UCSD-AML1 (cell line): ENCODE measurements at regions not wholly inside any gene's neighbourhood (a gene's known extent, or its start where the extent isn't known, plus 50 kb on each side); places are given as distances from the start of the nearest gene placed in this dataset.
A peak's percentile ranks its signal among the peaks of the same experiment; 100 is the strongest.
"Not testable (repeated sequence)": the region's sequence is repeated elsewhere in the genome, so short reads cannot be mapped to it uniquely, and the experiment has no call there.

Source experiments
- DNase-seq: peaks from one replicate; lab custom pipeline; 2025; ENCODE audit not compliant: unreplicated experiment; lab: John Stamatoyannopoulos, UW

DNA sequence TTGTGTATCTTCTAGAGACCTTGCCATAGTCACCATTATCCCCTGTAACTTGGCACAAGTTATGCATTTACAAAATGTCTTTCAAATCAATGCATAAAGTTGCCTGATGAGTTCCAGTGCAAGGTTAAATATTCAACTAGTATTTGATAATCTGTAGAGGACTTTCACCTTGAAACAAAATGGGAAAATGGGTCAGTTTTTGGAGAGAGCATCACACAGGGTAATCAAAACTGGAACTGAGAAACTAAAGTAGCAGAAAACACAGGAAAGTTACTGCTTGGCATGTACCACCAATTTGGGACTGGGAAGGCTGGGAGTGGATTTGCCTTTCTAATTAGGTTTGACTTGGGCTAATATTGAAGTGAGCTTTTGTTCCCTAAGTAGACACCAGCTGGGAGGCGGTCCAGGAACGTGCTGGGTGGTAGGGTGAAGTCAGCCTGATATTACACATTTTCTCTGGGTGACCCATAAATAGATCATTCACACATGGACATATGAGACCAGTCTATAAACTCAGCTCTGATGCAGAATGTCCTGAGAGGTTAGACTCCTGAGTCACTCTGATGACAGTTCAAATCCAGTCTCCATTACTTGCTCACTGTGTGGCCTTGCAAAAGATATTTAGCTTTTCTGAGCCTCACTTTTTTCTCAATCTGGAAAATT, 152.3 kb downstream of the PCTP start:
- no peak for DNase-seq

DNA sequence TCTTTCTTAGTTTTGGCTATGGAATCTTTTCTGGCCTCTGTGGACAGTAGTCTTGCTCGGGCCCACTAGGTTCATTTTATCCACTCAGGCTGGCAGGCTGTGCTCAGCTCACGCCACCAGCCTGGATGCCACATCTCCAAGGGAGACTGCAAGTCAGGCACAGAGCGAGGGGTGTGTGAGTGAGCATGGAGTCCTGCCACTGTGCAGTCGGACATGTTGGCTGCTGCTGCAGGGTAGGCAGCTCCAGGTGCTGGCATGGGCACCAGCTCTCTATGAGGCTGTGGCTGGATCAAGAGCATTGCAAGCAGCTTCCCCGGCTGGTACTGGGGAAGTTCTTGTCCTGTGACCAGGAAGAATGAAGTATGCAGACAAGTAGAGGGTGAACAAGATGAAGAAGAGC, 158.9 kb downstream of the PCTP start:
- DNase-seq = no peak

DNA sequence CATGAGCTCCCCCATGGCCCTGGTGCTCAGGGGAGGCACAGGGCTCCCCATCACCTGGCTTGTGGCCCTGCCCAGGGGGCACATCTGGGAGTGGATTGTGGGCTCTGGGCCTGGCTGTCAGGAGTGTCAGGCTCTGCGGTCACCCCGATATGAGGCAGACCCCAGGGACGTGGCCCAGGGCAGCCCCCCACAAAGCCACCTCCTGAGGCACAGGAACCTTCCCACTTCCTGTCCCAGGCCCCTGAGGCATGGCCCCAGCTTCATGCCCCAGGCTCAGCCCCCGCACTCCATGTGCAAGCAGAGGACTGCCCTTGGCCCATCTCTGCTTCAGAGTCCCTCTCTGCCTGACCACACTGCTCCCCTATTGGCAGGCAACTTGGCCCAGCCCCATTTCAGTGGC, 160.3 kb downstream of the PCTP start:
- DNase-seq = no peak

DNA sequence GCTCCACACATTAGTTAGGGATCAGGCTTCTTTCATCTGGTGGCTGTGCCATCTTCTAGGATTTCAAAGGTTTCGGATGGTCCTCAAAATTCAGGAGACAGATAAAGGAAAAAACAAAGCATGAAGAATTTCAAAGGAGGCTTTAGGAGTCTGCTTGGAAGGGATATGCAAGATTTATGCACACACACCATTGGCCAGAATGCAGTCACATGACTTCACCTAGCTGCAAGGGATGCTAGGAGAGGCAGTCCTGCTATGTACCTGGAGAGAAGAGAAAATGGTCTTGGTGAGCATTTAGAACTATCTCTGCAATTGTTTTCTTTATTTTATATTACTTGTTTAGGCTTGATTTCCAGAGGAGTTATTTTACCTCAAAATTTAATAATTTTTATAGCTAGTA, 174.6 kb downstream of the PCTP start:
- DNase-seq = no peak

DNA sequence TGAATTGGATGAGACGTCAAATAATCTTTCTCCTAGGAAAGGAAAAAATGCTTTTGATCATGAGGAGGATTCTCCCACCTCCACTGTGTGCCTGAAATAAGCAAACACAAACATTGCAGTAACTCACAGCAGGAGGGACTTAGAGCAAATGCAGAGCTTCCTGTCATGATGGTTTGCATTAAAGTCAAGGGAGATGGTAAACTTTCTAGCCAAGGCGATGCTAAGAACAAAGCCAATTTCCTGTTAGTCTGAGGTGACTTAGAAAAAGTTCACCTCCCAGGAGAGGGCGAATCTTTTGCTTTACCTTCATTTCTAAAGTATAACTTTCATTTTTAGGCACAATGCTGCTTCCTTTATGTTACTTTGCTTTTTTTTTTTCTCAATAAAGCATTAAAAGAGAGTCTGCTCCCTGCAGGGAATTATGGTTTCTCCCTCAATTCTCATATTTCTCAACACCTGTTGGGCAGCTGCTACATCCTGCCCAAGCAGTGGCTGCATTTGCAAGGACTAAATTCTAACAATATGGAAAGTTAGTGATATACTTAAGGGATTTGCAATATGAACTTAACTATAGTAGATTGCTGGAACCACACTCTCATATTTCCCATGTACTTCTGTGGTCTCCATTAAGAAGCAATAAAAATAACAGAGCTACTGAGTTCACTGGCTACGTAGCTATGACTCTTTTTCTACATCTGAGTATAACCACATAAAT, 175.6 kb downstream of the PCTP start:
- DNase-seq = no peak

DNA sequence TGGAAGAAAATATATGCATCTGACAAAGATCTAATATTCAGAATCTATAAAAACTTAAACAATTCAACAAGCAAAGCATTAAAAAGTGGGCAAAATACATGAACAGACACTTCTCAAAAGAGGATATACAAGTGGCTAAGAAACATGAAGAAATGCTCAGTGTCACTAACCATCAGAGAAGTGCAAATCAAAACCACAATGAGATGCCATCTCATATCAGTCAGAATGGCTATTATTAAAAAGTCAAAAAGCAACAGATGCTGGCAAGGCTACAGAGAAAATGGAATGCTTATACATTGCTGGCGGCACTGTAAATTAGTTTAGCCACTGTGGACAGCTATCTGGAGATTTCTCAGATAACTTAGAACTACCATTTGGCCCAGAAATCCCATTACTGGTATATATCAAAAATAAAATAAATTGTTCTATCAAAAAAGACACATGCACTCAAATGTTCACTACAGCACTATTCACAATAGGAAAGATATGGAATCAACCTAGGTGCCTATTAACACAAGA, 179.5 kb downstream of the PCTP start:
- DNase-seq = no peak

DNA sequence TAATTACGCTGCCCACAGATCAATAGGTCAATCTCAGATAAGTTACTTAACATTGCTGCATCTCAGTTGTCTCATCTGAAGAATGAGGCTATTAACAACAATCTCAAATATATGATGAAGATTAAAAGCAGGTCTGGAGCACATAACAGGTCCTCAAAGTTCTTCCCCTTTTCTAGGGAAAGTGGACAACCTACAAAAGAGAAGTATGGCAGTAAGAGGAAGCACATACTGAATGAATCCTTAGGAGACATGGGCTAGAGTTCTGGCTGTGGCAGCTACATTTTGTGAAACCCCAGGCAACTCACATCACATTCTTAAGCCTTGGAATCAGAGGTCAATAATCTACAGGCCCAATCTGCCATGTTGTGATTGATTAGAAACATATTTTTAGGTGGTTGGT, 180.6 kb downstream of the PCTP start:
- no peak for DNase-seq

DNA sequence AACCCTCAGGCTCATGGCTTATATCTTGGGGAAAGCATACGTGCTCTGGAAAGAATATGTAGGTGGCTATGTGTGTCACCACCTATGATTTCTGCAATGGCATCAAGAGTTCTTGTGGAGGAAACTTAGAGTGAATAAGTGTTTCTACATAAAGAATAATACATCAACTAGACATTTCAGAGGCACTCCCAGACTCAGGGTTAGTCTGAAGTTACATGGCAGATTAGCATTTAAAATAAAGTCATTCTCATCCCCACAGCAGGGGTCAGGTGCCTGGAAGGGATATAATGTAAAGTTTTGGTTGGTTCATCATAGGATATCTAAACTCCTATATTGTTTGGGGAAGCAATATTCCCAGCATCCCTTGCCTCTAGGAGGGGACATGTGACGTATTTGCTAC, 182.1 kb downstream of the PCTP start:
- no peak for DNase-seq

DNA sequence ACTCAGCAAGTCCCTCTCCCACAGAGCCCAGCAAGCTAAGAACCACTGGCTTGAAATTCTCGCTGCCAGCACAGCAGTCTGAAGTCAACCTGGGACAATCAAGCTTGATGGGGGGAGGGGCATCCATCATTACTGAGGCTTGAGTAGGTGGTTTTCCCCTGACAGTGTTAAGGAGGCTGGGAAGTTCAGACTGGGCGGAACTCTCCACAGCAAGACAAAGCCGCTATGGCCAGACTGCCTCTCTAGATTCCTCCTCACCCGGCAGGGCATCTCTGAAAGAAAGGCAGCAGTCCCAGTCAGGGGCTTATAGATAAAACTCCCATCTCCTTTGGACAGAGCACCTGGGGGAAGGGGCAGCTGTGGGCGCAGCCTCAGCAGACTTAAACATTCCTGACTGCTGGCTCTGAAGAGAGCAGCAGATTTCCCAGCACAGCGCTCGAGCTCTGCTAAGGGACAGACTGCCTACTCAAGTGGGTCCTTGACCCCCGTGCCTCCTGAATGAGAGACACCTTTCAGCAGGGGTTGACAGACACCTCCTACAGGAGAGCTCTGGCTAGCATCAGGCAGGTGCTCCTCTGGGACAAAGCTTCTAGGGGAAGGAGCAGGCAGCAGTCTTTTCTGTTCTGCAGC, 188.4 kb downstream of the PCTP start:
- DNase-seq = not testable (repeated sequence)

DNA sequence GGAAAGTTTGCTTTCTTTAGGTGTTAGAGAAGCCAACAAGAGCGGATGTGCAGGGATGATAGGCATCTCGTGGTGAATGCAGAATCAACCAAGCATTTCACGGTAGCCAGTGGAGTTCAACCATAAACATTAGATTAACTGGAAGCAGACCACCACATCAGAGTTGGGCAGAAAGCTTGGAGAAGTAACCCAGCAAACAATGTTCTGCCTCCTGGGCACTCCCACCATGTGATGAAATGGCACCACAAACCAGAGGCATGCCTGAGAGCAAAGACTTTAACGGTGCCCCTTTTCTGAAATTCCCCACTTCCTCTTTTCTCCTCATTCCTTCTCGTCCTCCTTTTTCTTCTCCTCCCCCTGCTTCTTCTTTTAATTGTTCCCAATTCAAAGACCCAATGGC, 193.5 kb upstream of the ANKFN1 start:
- DNase-seq = no peak

DNA sequence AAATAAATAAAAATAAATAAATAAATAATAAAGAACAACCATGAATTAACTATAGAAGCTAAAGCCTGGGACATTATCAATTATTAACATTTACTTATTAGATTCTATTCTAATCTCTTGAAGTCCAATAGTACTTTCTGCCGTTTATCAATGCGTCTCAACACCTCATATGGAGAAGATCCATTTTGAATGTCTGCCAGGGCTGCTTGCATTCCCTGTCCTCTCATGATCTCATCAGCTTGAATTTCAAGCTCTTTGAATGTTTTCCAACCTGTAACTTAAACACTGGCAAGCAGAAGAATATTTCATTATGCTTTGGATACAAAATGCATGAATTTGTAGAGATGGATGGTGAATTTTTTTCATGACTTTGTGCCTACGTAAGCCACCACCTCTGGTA, 191.9 kb upstream of the ANKFN1 start:
- DNase-seq = no peak

DNA sequence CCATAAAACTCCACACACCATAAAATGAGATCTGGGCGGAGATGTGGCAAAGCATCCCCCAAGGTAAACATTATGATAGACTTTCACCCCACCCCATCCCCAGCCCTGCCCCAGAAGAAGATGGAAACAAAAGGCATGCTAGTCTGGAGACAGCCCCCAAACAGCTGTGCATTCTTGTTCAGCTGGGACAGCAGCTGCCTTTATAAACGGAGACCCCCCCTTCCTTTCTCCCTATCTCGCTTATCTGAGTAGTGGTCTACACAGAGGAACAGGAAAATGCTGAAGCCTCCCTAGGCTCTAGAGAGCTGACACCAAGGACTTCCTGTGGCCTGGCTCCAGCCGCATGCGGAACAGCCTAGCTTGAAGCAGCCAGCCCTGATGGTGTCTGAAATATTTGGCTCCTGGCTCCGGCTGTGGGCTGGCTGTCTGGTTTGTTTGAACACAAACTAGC, 190.3 kb upstream of the ANKFN1 start:
- peak; percentile 58 for DNase-seq

DNA sequence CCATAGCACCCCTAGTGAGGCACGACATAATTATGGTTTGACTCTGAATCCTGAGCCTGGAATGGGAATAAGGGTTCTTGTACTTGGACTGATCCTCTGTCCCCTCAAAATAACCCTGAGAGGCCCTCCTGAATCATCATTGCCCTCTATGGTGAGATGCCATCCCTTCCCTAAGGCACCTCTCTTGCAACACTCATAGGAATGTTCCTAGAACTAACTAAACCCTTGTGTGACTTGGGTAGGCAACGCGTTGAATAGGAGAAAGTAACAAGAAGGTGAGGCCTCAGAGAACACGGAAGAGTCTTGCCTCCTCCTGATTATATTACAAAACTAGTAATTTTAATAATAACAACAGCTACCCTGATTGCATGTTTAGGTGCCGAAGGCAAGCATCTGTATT, 189.1 kb upstream of the ANKFN1 start:
- no peak for DNase-seq

DNA sequence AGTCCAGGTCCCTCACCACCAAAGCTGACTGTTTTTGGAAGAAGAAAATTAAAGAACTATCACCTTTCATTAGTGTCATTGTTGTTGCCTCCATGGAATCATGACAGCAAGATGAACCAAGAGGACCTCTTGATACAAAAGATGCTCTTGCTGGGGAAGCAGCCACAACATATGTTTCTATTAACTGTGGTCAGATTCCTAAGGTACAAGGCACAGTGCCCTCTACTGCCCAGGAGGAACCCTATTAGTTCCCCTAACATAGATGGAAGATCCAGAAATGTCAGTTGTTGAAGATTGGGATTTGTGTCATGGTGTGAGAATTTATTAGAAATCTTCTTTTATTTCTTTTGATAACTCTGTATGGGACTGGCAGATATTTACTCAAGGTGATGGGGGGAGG, 188.2 kb upstream of the ANKFN1 start:
- no peak for DNase-seq

DNA sequence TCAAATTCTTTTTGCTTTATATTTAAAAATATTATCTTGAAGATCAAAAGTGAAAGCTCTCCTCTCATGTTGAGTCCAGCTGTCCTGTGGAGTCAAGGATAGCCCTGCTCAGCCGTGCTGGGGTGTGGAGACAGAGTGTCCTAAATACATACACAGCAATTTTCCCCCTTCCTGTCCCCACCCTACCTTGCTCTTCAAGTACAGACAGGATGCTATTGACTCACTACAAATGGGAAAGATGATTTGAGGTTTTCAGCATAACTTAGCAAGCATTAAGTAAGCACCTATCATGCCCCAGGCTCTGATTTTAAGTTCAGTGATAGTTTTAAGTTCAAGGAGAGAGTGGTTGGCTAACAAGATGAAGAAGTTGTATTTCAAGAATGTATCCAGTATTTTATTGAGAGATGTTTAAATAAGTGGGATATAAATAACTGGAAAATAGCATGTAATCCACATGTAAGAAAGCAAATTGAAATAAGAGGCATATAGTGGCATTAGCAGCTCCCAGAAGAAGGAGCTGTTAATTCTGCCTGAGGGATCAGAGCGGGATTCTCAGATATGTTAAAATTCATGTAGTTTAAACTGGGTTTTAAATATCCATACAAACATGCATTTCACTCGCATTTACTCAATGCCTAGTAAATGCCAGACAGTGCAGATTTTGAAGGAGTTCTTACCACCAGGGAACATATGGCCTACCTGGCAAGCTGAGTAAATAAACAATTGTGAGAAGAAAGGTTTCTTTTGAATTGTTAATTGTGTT, 183.5 kb upstream of the ANKFN1 start:
- DNase-seq = no peak

DNA sequence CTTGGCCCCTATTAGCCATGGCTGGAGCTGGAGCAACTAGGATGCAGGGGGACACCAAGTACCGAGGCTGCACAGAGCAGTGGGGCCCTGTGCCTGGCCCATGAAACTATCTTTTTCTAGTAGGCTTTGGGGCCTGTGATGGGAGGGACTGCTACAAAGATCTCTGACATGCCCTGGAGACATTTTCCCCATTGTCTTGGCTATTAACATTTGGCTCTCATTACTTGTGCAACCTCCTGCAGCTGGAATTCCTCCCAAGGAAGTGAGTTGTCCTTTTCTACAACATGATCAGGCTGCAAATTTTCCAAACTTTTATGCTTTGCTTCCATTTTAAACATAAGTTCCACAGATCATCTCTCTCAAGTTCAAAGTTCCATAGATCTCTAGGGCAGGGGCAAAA, 174.7 kb upstream of the ANKFN1 start:
- DNase-seq = no peak

DNA sequence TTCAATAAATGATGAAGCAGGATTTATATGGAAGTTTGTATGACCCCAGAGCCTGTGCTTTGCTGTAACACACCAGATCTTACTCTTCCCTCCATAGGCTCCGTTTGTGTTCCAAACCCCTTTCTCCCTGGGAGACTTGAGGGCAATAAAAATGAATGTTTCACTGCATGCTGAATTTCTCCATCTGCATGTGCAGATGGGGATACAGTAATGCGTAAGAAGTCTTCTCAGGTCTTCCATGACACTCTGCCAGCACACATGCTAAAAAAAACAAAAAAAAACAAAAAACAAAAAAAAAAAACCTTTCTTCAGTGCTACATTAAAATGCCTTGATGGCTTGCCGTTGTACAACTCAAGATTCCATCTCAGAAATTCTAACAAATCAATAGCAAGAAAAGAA, 170.2 kb upstream of the ANKFN1 start:
- DNase-seq = no peak

DNA sequence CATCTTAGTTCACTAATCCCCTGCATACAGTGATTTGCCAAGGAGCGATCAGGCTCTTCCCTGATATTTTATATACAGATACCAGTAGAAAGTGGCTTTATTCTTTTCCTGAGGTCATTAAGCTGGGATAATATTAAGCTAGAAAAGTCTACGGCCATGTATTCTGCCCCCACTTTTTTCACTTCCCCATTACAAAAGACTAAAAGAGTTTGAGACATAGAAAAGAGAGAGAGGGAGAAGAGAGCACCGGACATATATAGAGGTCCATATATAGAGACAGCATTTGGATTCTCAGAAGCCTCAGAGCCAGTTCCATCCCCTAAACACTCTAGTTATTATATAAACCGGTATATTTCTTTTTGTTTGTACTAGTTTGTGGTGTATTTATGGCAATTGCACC, 166.5 kb upstream of the ANKFN1 start:
- no peak for DNase-seq

DNA sequence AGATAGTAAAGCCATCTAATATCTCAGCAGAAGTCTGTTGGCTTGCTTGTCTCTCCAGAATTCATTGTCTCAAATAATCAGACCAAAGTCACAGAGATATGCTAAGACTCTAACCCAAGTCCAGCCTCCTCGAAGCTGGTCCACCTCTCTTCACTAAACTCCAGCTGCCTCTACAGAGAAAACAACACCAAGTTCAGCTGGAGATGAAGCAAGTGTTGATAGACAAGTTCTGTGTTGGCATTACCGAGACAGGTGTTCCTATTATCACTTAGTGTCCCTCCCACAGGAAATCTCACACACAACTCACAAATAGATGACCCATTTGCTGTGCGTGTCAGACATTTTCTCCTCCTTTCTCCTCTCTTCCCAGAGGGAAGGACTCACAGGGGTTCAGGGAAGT, 164.4 kb upstream of the ANKFN1 start:
- no peak for DNase-seq

DNA sequence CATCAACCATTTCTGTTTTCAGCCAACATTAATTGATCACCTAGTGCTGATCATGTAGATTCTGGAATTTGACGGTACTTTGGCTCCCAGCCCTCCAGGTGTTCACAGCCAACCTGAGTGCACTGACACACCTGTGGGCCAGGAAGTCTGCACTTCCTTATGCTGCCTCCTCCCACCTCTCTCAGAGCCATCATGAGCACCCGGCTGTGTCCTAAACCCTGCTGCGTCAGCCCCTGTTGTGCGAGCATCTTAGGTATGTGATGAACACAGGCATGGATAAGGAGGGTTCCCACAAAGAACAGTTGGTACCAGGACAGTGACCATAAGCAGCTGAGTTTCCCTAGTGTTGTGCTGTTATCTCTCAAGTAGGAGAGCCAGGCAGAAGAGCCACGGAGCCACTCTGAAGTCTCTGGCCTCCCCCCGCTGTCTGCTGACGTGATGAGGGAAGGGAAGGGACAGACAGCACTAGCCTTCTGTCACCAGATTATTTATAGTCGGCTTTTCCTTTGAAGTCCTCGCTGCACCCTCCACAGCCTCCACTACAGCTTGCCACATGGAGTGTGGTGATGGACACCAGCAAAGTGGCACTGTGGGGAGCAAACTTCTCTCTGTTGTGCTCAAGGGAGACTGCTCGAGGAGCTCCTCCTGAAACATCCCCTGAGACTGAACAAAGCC, 162.8 kb upstream of the ANKFN1 start:
- DNase-seq = no peak

DNA sequence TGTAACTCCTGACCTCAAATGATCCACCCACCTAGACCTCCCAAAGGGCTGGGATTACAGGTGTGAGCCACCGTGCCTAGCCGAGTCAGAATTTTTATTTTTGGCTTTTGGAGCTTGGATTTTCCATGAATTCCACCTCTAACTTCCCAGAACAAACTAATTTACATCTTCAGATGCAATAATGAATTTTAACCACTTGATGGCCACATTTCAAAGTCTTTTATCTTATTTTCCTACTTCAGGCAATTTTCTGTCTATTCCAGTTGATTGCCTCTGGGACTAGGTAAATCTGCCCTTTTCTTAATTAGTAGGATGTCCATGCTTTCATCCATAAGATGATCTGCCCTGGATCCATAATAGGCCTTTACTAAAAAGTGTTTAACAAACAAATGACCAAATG, 156.4 kb upstream of the ANKFN1 start:
- no peak for DNase-seq
